Bronchial epithelial cell (primary cell): ENCODE measurements at regions not wholly inside any gene's neighbourhood (a gene's known extent, or its start where the extent isn't known, plus 50 kb on each side); places are given as distances from the start of the nearest gene placed in this dataset.

Source experiments
- DNase-seq: peaks from one replicate; pipeline ENCODE4 v3.0.0-alpha.2; 2010; ENCODE audit warnings: low read depth
- FAIRE-seq: peaks from 2 replicates; lab custom pipeline; 2011; peaks lifted over from hg19 to GRCh38; lab: Jason Lieb, UNC
- H3K27me3 ChIP-seq: 2 replicates; pipeline ENCODE4 v1.5.1; 2011; ENCODE audit warnings: low read length; ENCODE audit not compliant: control insufficient read depth, insufficient read depth
- H3K36me3 ChIP-seq: 2 replicates; pipeline ENCODE4 v1.5.1; 2011; ENCODE audit warnings: low read length; ENCODE audit not compliant: control insufficient read depth, insufficient read depth
- H3K4me3 ChIP-seq: 2 replicates; pipeline ENCODE4 v1.5.1; 2011; ENCODE audit warnings: mild to moderate bottlenecking, low read depth, low read length, control low read depth
- TF ChIP-seq, protein P1 (sequence below): IDR thresholded peaks from 2 replicates; pipeline ENCODE4 v1.5.1; 2011; ENCODE audit warnings: mild to moderate bottlenecking, moderate library complexity, low read length, control low read depth, inconsistent platforms; ENCODE audit not compliant: insufficient read depth, severe bottlenecking

DNA sequence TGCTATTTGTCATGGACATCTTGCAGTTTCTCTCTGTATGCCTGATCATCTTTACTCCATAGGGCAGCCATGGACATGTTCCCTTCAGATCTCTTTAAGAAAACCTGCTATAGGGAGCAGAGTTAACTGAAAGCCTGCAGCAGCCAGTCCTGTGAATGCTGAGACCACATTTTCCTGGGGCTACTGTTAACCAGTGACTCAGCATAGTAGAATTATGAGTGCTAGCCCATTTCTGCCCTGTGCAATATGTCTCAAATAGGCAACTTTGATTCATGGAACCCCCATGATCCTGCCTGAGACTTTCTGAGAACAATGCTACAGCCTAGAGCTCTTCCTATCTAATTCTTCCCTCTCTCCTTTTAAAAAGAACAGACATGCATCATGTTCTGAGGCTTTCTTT lies 624.2 kb downstream of the CHSY3 start:
- FAIRE-seq (no peak), DNase-seq (peak; percentile 95)
- TF ChIP-seq, protein P1, sequence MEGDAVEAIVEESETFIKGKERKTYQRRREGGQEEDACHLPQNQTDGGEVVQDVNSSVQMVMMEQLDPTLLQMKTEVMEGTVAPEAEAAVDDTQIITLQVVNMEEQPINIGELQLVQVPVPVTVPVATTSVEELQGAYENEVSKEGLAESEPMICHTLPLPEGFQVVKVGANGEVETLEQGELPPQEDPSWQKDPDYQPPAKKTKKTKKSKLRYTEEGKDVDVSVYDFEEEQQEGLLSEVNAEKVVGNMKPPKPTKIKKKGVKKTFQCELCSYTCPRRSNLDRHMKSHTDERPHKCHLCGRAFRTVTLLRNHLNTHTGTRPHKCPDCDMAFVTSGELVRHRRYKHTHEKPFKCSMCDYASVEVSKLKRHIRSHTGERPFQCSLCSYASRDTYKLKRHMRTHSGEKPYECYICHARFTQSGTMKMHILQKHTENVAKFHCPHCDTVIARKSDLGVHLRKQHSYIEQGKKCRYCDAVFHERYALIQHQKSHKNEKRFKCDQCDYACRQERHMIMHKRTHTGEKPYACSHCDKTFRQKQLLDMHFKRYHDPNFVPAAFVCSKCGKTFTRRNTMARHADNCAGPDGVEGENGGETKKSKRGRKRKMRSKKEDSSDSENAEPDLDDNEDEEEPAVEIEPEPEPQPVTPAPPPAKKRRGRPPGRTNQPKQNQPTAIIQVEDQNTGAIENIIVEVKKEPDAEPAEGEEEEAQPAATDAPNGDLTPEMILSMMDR: no peak
- no peaks in the 10 kb centered on the region for H3K27me3 ChIP-seq
- H3K4me3 ChIP-seq: no peak overlapping the region
- no peaks in the 10 kb centered on the region for H3K36me3 ChIP-seq

DNA sequence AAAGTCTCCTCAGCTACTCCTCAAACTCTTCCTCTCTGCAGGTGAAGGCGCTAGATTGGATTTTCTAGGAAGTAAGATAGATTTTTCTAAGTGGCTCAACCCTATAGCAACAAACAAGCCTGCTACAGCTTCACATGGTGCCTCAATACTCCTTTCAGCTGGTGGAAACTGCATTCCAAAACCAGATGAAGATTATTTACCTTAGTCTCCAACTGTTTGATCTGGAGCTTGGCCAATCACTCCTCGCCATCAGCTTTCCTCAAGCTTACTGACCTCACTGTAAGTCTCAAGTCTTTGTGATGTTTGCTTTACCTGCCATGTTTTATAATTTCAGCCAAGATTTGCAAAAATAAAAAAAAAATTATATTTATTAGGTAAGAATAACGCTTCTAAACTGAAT lies 622.4 kb downstream of the CHSY3 start:
- TF ChIP-seq, protein P1: no peak
- H3K27me3 ChIP-seq: no peaks in the 10 kb centered on the region
- FAIRE-seq (no peak), DNase-seq (peak; percentile 71)
- no peak overlapping the region for H3K4me3 ChIP-seq
- H3K36me3 ChIP-seq: no peaks in the 10 kb centered on the region

DNA sequence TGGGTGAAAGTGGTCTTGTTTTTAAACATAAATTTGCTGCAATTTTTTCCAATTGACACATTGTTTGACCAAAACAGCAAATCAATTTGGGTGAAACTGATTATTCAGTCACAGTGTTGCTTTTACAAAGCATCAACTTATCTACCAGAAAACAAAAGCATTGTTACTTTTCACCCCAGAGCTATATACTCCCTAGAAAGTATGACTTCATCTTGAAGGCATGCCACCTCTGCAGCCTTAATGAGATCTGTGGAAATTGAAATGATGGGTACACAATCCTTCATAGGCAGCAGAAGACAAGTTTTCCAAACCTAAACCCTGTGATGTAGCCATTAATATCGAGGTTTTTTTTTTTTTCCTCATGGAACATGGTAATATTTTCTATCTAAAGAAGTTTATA lies 615.9 kb downstream of the CHSY3 start:
- Histone ChIP-seq H3K27me3 (no peaks in the 10 kb centered on the region), H3K36me3 (no peaks in the 10 kb centered on the region), H3K4me3 (no peak overlapping the region)
- peak; percentile 86 for DNase-seq
- no peak for FAIRE-seq
- TF ChIP-seq, protein P1: no peak

DNA sequence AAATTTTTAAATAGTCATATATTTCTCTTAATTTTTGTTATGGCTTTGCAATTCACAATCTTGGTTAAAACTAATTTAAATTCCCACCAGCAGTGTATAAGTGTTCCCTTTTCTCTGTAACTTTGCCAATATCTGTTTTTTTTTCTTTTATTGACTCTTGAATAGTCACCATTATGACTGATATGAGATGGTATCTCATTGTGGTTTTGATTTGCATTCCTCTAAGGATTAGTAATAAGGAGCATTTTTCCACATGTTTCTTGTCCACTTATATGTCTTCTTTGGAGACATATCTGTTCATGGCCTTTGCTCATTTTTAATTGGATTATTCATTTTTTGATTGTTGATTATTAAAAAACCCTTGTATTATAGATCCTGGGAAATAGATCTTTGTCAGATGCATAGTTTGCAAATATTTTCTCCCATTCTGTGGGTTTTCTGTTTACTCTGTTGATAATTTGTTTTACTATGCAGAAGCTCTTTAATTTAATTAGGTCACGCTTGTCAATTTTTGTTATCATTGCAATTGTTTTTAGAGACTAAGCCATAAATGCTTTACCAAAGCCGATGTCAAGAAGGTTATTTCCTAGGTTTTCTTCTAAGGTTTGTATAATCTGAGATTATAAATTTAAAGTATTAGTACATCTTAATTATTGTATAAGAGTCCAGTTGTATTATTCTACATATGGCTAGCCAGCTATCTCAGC lies 610.9 kb downstream of the CHSY3 start:
- TF ChIP-seq, protein P1: no peak
- Histone ChIP-seq H3K27me3 (no peaks in the 10 kb centered on the region), H3K4me3 (no peak overlapping the region), H3K36me3 (no peaks in the 10 kb centered on the region)
- DNase-seq (peak; percentile 94), FAIRE-seq (no peak)

DNA sequence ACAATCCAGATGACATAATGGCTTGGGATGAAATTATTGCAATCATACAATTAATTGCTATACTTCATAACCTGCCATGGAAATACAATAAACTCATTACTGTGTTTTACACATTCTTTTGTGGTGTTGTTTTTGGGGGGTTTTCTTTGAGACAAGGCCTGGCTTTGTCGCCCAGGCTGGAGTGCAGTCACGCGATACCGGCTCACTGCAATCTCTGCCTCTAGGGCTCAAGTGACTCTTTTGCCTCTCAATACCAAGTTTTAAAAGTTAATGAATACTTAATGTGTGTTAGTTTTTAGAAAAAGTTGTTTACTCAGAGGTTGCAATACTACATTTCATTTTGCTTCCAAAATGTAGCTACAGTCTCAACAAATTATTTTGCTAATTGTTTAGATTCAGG lies 598.4 kb downstream of the CHSY3 start:
- DNase-seq: no peak
- TF ChIP-seq, protein P1: no peak
- no peak overlapping the region for H3K4me3 ChIP-seq
- no peaks in the 10 kb centered on the region for H3K27me3 ChIP-seq
- no peak for FAIRE-seq
- H3K36me3 ChIP-seq: no peaks in the 10 kb centered on the region
